ENCODE measurements at regions not wholly inside any gene's neighbourhood (a gene's known extent, or its start where the extent isn't known, plus 50 kb on each side); places are given as distances from the start of the nearest gene placed in this dataset.

DNA sequence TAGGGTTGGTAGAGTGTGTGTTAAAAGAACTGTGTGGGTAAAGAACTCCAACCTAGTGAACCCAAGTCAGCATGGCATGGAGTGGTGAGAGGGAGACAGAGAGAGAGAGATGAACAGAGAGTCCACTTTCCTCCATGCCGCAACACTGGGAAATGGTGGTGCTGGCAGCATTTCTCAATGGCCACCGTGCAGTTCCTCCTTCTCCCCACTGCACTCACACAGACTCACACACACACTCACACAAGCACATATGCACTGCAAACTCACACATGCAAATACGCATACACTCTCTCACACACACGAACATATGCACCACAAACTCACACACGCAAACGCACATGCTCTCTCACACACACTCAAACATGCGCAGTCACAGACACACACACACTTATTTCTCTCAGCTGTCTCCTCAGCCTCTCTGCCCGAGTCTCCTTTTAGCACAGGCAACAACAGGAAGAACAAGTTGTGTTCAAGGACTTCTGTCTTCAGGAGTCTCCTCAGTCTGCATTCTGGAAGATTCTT lies 66.5 kb upstream of the LY86 start:
- H3K4me3 ChIP-seq (ENCODE audit: control extremely low read depth in 1 of 5, extremely low read depth in 1 of 5, insufficient read depth in 1 of 5, low read depth in 2 of 5, low read length in 4 of 5), result no peak overlapping the region
- peaks cover 0 to 3% (median 0%) of the 10 kb centered on the region in 4 experiments for H3K27me3 ChIP-seq (replicated peaks in 1 of 4; ENCODE audit: control extremely low read depth in 1 of 4, control insufficient read depth in 3 of 4, insufficient read depth in 4 of 4, low read length in 3 of 4)
- H3K36me3 ChIP-seq (replicated peaks in 1 of 2; ENCODE audit: control extremely low read depth in 1 of 2, control insufficient read depth in 1 of 2, extremely low read depth in 1 of 2, insufficient read depth in 2 of 2, low read length in 1 of 2), result no peaks in the 10 kb centered on the region
- no peak overlapping the region for H3K9ac ChIP-seq (ENCODE audit: low read length)
- H3K4me2 ChIP-seq (replicated peaks; ENCODE audit: low read depth, low read length, poor library complexity, severe bottlenecking), result no peak overlapping the region
- peaks cover 0 to 3% (median 0%) of the 10 kb centered on the region in 3 donors for H3K9me3 ChIP-seq (ENCODE audit: control extremely low read depth in 1 of 3, control insufficient read depth in 2 of 3, insufficient read depth in 1 of 3, low read length in 2 of 3)
- ChIA-PET CTCF (no interaction called here), POLR2A (no interaction called here)
- TF ChIP-seq EZH2 (IDR thresholded peaks at IDR 0.05; ENCODE audit: borderline replicate concordance, insufficient read depth, low read depth, low read length, poor library complexity, severe bottlenecking), result no peak
- TF ChIP-seq, protein P1, sequence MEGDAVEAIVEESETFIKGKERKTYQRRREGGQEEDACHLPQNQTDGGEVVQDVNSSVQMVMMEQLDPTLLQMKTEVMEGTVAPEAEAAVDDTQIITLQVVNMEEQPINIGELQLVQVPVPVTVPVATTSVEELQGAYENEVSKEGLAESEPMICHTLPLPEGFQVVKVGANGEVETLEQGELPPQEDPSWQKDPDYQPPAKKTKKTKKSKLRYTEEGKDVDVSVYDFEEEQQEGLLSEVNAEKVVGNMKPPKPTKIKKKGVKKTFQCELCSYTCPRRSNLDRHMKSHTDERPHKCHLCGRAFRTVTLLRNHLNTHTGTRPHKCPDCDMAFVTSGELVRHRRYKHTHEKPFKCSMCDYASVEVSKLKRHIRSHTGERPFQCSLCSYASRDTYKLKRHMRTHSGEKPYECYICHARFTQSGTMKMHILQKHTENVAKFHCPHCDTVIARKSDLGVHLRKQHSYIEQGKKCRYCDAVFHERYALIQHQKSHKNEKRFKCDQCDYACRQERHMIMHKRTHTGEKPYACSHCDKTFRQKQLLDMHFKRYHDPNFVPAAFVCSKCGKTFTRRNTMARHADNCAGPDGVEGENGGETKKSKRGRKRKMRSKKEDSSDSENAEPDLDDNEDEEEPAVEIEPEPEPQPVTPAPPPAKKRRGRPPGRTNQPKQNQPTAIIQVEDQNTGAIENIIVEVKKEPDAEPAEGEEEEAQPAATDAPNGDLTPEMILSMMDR (IDR thresholded peaks at IDR 0.05), result no peak
- H3K4me1 ChIP-seq (ENCODE audit: control insufficient read depth in 2 of 2, insufficient read depth in 2 of 2, low read length in 2 of 2), result no peaks in the 10 kb centered on the region
- ATAC-seq (ENCODE audit: low read depth) (no peak), DNase-seq (no peak)
- no peaks in the 10 kb centered on the region for H3K79me2 ChIP-seq (ENCODE audit: control insufficient read depth, insufficient read depth, low read length)
- Mint-ChIP-seq H3K4me1 (no peaks in the 10 kb centered on the region), H3K27me3 (peaks cover 32% of the 10 kb centered on the region), H3K27ac (no peak overlapping the region), H3K9me3 (ENCODE audit: insufficient read depth) (no peaks in the 10 kb centered on the region), H3K4me3 (no peak overlapping the region)
- 88% methylated on average over 7 of the region's 8 CpGs for WGBS (ENCODE audit: insufficient coverage)
- no peaks in the 10 kb centered on the region for H4K20me1 ChIP-seq (ENCODE audit: control insufficient read depth, insufficient read depth, low read length, poor library complexity, severe bottlenecking)
- intact Hi-C loops (cut with micrococcal nuclease), result no loop called here
- no peak overlapping the region for H2AFZ ChIP-seq (ENCODE audit: insufficient read depth, low read depth, low read length, poor library complexity, severe bottlenecking)
- H3K27ac ChIP-seq (ENCODE audit: low read length in 2 of 2), result no peak overlapping the region

DNA sequence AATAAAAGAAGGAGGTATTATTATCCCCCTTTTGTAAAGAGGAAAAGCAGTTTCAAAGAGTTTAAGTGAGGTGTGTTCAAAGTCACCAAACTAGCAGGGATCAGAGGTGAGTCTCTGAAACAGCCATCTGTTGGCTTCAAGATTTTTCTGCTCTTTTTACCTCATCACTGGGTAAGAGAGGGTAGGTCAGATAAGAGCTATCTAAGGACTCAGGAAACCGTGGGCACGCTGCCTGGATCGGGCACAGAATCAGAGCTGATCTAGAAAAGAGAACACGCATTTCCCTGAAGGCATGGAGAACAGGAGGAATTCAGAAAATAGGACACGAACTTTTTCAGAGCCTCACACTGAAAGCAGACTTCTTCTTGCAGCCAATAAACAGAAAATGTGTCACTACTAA lies 65.8 kb upstream of the LY86 start:
- Histone ChIP-seq H3K4me1 (ENCODE audit: control insufficient read depth in 2 of 2, insufficient read depth in 2 of 2, low read length in 2 of 2) (no peaks in the 10 kb centered on the region), H3K4me3 (ENCODE audit: control extremely low read depth in 1 of 5, extremely low read depth in 1 of 5, insufficient read depth in 1 of 5, low read depth in 2 of 5, low read length in 4 of 5) (no peak overlapping the region), H4K20me1 (ENCODE audit: control insufficient read depth, insufficient read depth, low read length, poor library complexity, severe bottlenecking) (no peaks in the 10 kb centered on the region), H3K36me3 (replicated peaks in 1 of 2; ENCODE audit: control extremely low read depth in 1 of 2, control insufficient read depth in 1 of 2, extremely low read depth in 1 of 2, insufficient read depth in 2 of 2, low read length in 1 of 2) (no peaks in the 10 kb centered on the region), H2AFZ (ENCODE audit: insufficient read depth, low read depth, low read length, poor library complexity, severe bottlenecking) (no peak overlapping the region), H3K9me3 (ENCODE audit: control extremely low read depth in 1 of 3, control insufficient read depth in 2 of 3, insufficient read depth in 1 of 3, low read length in 2 of 3) (peaks cover 0 to 3% (median 0%) of the 10 kb centered on the region in 3 donors), H3K27ac (ENCODE audit: low read length in 2 of 2) (no peak overlapping the region), H3K27me3 (replicated peaks in 1 of 4; ENCODE audit: control extremely low read depth in 1 of 4, control insufficient read depth in 3 of 4, insufficient read depth in 4 of 4, low read length in 3 of 4) (peaks cover 0 to 3% (median 0%) of the 10 kb centered on the region in 4 experiments), H3K9ac (ENCODE audit: low read length) (no peak overlapping the region), H3K4me2 (replicated peaks; ENCODE audit: low read depth, low read length, poor library complexity, severe bottlenecking) (no peak overlapping the region), H3K79me2 (ENCODE audit: control insufficient read depth, insufficient read depth, low read length) (no peaks in the 10 kb centered on the region)
- intact Hi-C loops (cut with micrococcal nuclease), result no loop called here
- peaks cover 34% of the 10 kb centered on the region for H3K27me3 Mint-ChIP-seq
- ATAC-seq (ENCODE audit: low read depth) (no peak), DNase-seq (no peak)
- TF ChIP-seq, protein P1 (IDR thresholded peaks at IDR 0.05), result no peak
- TF ChIP-seq EZH2 (IDR thresholded peaks at IDR 0.05; ENCODE audit: borderline replicate concordance, insufficient read depth, low read depth, low read length, poor library complexity, severe bottlenecking), result no peak
- CTCF ChIA-PET, result no interaction called here
- POLR2A ChIA-PET, result no interaction called here
- WGBS (ENCODE audit: insufficient coverage), result 37% methylated on average over 5 of the region's 5 CpGs
- no peaks in the 10 kb centered on the region for H3K4me1 Mint-ChIP-seq
- H3K9me3 Mint-ChIP-seq (ENCODE audit: insufficient read depth), result no peaks in the 10 kb centered on the region
- no peak overlapping the region for H3K4me3 Mint-ChIP-seq
- no peak overlapping the region for H3K27ac Mint-ChIP-seq
